GM18909 (cell line): ENCODE measurements at regions not wholly inside any gene's neighbourhood (a gene's known extent, or its start where the extent isn't known, plus 50 kb on each side); places are given as distances from the start of the nearest gene placed in this dataset.
"Not testable (repeated sequence)": the region's sequence is repeated elsewhere in the genome, so short reads cannot be mapped to it uniquely, and the experiment has no call there.

Experiments
- ATAC-seq: cut with Tn5 transposase; IDR thresholded peaks from one replicate; pipeline ENCODE4 v1.9.1; 2021; ENCODE audit warnings: mild to moderate bottlenecking; ENCODE audit not compliant: unreplicated experiment, poor library complexity

DNA sequence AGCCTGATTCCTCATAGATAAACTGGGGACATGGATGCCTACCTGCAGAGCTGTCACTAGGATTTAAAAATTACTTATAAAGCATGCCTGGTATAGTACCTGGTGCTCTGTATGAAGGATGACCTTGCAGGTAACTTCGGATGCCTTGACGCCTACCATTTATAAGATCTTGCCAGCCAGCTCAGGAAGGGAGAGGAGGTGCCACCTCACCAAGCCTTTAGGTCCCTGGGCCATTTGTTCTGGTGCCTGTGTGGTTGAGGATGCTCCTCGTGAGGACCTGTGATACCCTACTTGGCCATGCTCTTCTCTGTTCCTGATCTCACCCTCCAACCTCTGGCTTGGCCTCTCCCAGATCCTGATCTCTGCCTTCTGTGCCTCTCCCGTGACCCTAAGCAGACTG is 85.2 kb downstream of the FDX1 start:
- ATAC-seq, result no peak

DNA sequence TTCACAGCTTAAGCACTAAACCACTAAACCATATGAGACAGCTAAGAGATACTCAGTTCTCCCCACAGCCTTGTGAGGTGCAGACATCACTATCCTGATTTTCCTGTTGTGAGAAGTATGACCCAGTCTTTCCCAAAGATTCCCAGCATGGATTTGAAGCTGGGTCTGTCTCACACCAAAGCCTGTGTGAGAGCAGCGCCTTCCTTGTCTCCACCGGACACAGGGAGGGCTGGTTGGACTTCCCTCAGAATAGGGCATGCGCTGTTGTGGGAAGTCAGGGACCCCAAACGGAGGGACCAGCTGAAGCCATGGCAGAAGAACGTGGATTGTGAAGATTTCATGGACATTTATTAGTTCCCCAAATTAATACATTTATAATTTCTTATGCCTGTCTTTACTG is 87.6 kb downstream of the FDX1 start:
- not testable (repeated sequence) for ATAC-seq

DNA sequence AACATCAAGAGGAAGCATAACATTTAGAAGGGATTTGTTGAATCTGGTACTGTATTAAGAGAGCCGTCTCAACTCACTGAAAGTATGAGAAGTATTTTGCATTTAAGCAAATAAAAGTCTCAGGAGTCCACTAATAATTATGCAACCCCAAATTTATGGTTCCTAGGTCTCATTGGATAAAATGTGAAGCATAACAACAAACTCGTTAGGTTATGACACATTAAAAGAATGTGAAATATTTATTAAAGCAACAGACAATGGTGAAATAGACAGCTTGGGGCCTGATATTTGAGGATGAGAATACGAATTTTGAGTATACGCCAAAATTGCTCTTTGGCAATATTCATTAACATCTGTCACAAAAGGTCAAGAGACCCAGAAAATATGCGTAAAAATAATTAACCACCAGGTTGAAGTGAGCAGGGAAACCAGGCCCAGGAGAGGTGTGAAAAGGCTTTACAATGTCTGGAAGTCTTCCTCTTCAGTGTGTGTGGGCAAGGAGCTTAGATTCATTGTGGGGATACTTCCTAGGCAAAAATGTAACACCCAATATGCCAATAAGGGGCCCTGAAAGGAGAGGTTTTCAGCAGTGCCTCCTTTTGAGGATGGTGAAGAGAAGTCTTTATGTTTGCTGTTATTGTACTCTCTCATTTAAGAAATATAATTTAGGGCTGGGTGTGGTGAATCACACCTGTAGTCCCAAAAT is 89.2 kb downstream of the FDX1 start:
- ATAC-seq, result no peak

DNA sequence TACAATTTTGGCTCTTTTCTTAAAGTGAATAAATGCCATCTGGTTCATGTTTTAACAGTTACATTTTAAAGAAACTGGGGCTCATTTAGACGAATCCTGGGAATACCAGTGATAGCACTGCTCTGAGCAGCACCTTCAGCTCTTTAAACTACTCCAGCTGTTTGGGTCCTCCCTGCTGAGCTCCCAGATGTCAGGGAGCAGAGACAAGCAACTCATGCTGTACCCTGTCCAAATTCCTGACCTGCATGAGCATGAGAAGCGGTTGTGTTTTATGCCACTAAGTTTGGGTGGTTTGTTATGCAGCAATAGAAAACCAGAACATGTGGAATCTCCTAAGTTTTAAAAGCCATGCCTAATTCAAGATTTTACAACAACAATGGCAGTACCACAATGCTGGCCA is 90.0 kb downstream of the FDX1 start:
- ATAC-seq, result no peak

DNA sequence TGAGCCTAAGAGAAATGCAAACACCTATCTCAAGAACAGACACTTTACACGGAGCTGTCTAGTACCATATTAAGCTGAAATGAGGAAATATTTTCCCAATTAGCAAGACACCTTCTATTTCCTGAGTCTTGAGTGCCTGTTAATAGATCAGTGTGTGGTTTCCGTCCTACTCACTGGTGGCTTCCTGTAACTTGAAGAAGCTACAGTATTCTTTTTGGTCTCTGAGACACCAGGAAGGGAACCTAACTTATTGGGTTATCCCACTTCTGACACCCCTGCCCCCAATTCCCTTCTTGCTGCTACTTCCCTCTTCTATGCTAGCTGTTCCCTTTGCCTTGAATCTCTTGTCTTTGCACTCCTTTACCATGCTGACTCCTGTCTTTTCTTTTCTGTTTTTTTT is 92.7 kb downstream of the FDX1 start:
- ATAC-seq, result no peak

DNA sequence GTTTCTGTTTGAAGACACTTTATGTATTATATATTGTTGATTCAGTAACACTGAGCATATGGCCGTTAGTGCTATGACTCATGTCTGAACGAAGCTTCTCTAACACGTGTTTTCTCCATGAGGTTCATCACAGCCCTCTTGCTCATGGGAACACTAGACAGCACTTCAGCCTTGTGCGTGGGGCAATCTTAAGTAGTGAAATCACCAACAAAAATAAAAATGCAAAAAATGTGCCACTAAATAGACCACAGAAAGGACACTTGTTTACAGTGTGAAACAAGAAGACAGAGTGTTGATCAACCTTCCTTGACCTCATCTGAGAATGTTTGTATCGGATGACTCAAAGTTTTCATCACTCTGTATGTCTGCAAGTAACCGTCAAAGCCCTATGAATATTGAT is 94.5 kb downstream of the FDX1 start:
- ATAC-seq, result no peak

DNA sequence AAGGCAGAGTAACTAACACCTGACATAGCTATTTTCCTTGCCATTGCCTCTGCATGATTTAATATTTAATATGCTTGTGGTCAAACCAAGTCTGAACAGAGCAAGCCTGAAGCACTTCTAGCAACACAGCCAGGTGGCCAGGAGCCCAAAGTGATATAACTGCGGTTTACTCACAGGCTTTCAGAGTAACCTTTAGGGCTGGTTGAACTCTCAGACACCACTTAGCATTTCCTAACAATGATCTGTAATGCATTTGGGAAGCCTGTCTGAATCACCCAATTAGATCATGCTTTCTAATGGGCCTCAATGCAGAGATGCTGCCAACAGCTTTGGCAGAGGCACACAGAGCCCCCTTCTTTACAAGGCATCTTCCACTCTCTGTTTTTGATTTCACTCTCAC is 96.1 kb downstream of the FDX1 start:
- ATAC-seq, result peak; percentile 93

DNA sequence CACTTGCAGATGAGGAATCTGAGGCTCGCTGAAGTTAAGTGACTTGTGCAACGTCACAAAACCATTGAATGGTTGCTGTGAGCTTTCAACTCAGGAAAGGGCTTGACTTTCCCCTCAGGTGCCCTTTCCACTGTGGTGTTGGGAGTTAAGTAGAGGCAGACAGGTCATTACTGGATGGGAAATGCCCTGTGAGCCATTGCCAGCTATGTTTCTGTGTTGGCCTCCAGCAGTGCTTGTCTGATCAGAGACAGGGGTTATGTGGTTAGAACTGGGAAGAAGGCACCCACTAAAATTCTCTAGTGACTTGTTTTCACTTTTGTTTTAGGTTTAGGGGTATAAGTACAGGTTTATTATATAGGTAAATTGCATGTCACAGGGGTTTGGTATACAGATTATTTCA is 96.6 kb downstream of the FDX1 start:
- peak; percentile 59 for ATAC-seq
